Natural killer cell treated with Interleukin-12 subunit alpha and Interleukin-12 subunit beta and Interleukin-15 and Interleukin-18, amount 100 ng/mL, for 72 hours (primary cell): ENCODE measurements at regions not wholly inside any gene's neighbourhood (a gene's known extent, or its start where the extent isn't known, plus 50 kb on each side); places are given as distances from the start of the nearest gene placed in this dataset.

Source experiments
- ATAC-seq, 2 donors: fragments of 150-1000 bp; cut with Tn5 transposase in 1 of 2; sonication (Bioruptor Pico), chemical (Tn5 transposase) in 1 of 2; 2 replicates each; pipeline ENCODE4 v1.10.0; 2021
- DNase-seq: peaks from one replicate; pipeline ENCODE4 v3.0.0; 2022; ENCODE audit warnings: low spot score
- H3K27ac Mint-ChIP-seq, 2 donors: 1 replicate in 1 of 2; 2 replicates in 1 of 2; pipeline ENCODE4 v1.8.0; 2022; ENCODE audit warnings: mixed read lengths in 2 of 2, mild to moderate bottlenecking in 1 of 2, moderate library complexity in 1 of 2
- H3K27me3 Mint-ChIP-seq, 2 donors: 1 replicate in 1 of 2; 2 replicates in 1 of 2; pipeline ENCODE4 v1.8.0; 2022; ENCODE audit warnings: mixed read lengths in 2 of 2
- H3K36me3 Mint-ChIP-seq: one replicate; pipeline ENCODE4 v1.8.0; 2022; ENCODE audit warnings: mixed read lengths
- H3K4me1 Mint-ChIP-seq, 2 donors: 1 replicate in 1 of 2; 2 replicates in 1 of 2; pipeline ENCODE4 v1.8.0; 2022; ENCODE audit warnings: low read depth in 2 of 2, mixed read lengths in 2 of 2, mild to moderate bottlenecking in 1 of 2
- H3K4me3 Mint-ChIP-seq: one replicate; pipeline ENCODE4 v1.8.0; 2022; ENCODE audit warnings: mixed read lengths
- H3K9me3 Mint-ChIP-seq: 2 replicates; pipeline ENCODE4 v1.8.0; 2022; ENCODE audit warnings: mixed read lengths

DNA sequence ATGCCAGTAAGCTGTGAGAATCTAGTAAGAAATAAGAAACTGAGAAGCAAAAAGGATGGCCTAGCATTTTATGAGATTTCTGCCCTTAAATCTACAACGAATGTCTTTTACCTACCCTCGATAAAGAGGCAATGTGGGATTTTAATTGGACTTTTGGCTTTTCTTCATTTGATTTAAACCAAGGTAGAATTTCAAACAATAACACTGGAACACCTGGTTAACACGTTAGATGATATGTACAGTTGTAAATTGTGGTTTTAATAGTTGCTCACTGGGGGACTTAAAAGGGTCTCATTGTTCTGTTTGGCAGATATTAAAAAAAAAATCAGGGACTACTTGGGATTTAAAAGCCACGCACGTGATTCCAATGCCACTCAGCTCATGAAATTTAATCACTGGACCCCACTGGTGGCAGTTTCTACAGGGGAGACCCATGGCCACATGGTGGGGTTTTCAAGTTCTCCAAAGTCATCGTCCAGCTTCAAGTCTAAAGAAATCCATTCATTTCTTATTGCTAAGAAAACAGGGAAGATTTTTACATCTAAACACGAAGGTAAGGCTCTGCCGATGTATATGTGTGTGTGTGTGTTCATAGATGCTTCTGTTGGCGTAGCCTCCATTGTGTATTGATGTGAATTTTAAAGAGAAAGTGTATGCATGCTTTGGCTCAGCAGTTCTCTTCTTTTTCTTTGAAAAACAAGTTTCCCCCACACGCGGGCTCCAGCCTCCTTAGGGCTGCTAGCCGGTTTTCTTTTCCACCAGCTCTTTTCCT lies 588.6 kb upstream of the MKI67 start:
- H3K27ac Mint-ChIP-seq = no peak overlapping the region
- no peak overlapping the region for H3K4me3 Mint-ChIP-seq
- no peak for ATAC-seq

DNA sequence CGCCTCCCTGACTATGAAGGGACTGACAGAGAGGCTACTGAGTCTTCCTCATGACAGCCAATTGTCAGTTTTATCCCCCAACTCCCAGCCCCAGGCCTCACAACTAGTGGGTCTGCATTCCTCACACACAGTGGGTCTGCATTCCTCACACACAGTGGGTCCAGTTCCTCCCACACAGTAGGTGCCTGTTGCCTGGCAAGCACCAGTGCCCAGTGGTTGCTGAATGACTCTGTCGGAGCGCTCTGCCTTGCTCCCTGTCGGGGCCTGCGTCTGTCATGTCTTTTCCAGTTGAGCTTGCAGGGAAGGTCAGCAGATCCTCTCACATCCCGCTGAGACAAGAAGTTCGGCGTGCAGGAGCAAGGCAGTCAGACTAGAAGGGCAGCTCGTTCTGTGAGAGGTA lies 590.0 kb upstream of the MKI67 start:
- no peaks in the 10 kb centered on the region for H3K9me3 Mint-ChIP-seq
- no peak overlapping the region for H3K27ac Mint-ChIP-seq
- no peak overlapping the region for H3K4me3 Mint-ChIP-seq
- no peaks in the 10 kb centered on the region for H3K27me3 Mint-ChIP-seq
- DNase-seq (no peak), ATAC-seq (no peak)
- H3K4me1 Mint-ChIP-seq = no peaks in the 10 kb centered on the region
- no peaks in the 10 kb centered on the region for H3K36me3 Mint-ChIP-seq

More for the DNA sequence above, 588.6 kb upstream of the MKI67 start:
- no peaks in the 10 kb centered on the region for H3K36me3 Mint-ChIP-seq
- no peaks in the 10 kb centered on the region for H3K4me1 Mint-ChIP-seq
- DNase-seq = no peak
- H3K9me3 Mint-ChIP-seq = no peaks in the 10 kb centered on the region
- H3K27me3 Mint-ChIP-seq = peaks cover 0 to under 1% of the 10 kb centered on the region in 2 donors

DNA sequence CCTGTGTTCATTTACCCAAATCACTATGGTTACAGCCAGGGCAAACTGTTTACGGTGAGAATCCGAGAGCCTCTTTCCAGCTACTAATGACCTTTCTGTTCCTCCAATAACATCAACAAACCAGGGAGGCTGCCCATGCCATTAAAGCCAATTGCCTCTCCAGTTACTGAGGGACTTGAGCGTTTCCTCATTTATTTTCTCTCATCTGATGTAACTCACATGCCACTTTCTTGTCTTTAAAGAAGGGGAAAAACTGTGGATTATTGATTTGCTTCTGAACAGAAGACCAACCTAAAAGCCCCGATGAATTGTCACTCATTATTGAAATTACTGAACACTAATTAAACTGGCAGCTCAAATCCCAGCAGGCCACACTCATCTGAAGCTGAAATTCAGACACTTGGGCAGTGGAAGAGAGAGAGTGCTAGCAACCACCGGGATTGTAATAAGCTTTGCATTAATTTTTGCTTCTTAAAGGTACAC lies 595.8 kb upstream of the MKI67 start:
- DNase-seq (no peak), ATAC-seq (no peak)
- no peak overlapping the region for H3K27ac Mint-ChIP-seq
- no peaks in the 10 kb centered on the region for H3K36me3 Mint-ChIP-seq
- H3K4me3 Mint-ChIP-seq = no peak overlapping the region
- H3K27me3 Mint-ChIP-seq = peaks cover 0 to 5% of the 10 kb centered on the region in 2 donors
- peaks cover 8% of the 10 kb centered on the region in 2 donors for H3K4me1 Mint-ChIP-seq
- H3K9me3 Mint-ChIP-seq = no peaks in the 10 kb centered on the region

DNA sequence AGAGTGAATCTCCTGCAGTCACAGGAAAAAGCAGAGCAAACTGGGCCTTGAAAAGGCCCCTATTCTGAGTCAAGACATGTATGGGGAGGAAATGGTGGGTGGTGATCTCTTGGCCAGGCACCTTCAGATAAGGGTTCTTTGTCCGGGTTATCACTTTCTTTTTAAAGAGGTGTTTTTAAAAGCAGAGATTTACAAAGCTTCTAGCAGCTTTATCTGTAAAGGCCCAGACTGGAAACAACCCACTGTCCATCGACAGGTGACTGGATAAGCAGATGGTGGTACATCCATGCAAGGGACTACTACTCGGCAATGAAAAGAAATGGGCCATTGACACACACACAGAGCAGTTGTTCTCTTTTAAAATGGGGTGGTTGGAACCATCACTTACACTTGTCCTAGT lies 596.7 kb upstream of the MKI67 start:
- DNase-seq (no peak), ATAC-seq (no peak)
- Mint-ChIP-seq H3K36me3 (no peaks in the 10 kb centered on the region), H3K9me3 (no peaks in the 10 kb centered on the region), H3K27ac (no peak overlapping the region), H3K4me3 (no peak overlapping the region), H3K27me3 (peaks cover 0 to 5% of the 10 kb centered on the region in 2 donors), H3K4me1 (peaks cover 8% of the 10 kb centered on the region in 2 donors)

DNA sequence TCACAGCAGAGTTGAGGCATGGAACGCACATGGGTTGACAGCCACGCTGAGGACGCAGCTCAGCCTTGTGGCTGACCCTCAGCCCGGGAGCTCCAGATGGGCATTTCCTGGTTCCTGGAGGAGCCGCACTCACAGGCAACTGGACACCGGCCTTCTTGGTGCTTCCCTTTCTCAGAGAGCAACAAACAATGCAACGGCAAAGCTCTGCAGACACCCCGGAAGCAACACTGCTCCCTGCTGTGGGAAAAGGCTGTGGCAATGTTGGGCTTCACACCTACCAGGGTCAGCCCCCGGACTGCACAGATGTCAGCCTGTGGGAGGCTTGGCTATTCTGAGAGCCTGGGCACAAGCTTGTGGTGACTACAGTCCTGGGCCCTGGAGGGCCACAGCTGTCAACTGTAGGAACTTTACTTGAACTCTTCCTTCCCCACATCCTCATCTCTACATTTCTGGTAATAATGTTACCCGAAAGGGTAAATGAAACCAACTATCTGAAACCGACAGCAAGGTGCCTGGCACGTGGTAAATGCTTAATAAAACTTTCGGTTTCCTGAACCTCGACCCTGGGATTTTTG lies 597.5 kb upstream of the MKI67 start:
- Mint-ChIP-seq H3K4me3 (no peak overlapping the region), H3K4me1 (peaks cover 8% of the 10 kb centered on the region in 2 donors), H3K27me3 (peaks cover 0 to 5% of the 10 kb centered on the region in 2 donors), H3K9me3 (no peaks in the 10 kb centered on the region), H3K36me3 (no peaks in the 10 kb centered on the region), H3K27ac (no peak overlapping the region)
- DNase-seq (no peak), ATAC-seq (peak in 1 of 2 donors; percentile 48)

DNA sequence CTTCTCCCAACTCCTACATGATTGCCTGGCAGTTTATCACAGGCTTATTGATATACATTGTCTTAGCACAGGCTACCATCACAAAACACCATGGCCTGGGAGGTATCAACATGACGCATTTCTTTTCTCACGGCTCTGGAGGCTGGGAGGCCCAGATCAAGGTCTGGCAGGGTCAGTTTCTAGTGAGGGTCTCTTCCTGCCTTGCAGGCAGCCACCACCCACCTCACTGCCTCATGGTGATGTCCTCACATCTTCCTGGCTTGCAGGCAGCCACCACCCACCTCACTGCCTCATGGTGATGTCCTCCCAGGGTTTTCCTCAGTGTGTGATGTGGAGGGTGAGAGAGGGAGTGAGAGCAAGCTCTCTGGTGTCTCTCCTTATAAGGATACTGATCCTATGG lies 599.3 kb upstream of the MKI67 start:
- Mint-ChIP-seq H3K27ac (no peak overlapping the region), H3K27me3 (peaks cover 0 to 5% of the 10 kb centered on the region in 2 donors), H3K4me3 (no peak overlapping the region)

DNA sequence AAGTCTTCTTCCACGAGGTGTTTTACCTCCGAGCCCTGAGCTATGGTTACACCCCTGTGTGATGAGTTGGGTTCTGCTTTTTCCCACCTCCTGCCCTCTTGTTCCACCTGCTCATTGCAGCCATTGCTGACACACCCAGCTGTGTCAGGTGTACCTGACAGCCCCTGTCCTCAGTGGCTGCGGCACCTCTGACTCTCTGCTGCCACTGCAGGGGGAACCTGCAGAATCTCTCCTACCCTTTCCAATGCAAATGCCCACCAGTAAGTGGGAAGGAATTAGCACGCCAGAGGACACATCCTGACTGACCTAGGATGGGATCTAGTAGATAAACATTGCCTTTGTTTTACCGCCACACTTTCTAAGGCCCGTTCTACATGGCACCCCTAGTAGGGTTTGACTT lies 600.9 kb upstream of the MKI67 start:
- ATAC-seq (peak in 1 of 2 donors; percentile 11), DNase-seq (no peak)
- Mint-ChIP-seq H3K27me3 (peaks cover 0 to 5% of the 10 kb centered on the region in 2 donors), H3K4me3 (no peak overlapping the region), H3K27ac (no peak overlapping the region), H3K36me3 (no peaks in the 10 kb centered on the region), H3K9me3 (no peaks in the 10 kb centered on the region), H3K4me1 (peaks cover 8% of the 10 kb centered on the region in 2 donors)

More for the DNA sequence above, 599.3 kb upstream of the MKI67 start:
- Mint-ChIP-seq H3K36me3 (no peaks in the 10 kb centered on the region), H3K9me3 (no peaks in the 10 kb centered on the region), H3K4me1 (peaks cover 8% of the 10 kb centered on the region in 2 donors)
- no peak for ATAC-seq
- DNase-seq = no peak

DNA sequence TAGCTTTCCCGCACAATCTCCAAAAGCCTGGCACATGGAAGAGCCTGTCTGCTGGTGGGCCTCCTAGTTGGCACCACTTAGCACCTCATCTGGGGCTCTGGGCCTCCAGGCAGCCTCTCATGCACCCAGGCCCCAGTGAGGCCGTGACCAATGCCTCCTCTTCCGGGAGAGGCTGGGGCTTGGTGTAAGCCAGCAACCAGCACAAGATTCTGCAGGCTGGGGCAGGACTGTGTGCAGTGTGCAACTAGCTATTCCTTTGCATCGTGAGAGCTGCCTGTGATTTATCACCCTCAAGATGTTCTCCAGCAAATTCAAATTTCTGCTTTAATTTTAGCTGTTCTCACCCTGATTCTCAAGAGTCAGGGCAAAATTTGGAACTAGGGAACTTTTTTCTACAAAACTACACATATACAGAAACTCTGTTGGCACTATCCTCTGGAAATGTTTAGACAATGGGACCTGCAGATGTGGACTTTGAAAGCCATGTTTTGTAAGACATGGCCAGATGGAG lies 603.7 kb upstream of the MKI67 start:
- Mint-ChIP-seq H3K4me3 (no peak overlapping the region), H3K9me3 (no peaks in the 10 kb centered on the region), H3K36me3 (no peaks in the 10 kb centered on the region), H3K4me1 (no peaks in the 10 kb centered on the region), H3K27ac (no peak overlapping the region), H3K27me3 (peaks cover 0 to 5% of the 10 kb centered on the region in 2 donors)
- peak in 1 of 2 donors; percentile 7 for ATAC-seq
- DNase-seq = no peak

DNA sequence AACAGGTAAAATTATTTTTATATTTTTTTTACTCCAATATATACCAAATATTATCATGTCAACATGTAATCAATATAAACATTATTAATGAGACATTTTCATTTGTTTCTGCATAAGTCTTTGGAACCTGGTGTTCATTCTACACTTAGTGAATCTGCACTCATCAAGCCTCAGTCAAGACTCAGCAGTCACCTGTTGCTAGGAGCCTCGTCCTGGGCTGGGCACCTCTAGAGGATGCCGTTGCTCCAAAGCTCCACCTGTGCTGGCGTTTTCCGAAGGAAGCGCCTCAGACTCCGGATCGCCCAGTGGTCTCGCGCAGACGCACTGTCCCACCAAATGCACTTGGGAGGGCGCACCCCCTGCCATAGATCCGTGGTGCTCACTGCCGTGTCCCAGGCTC lies 604.7 kb upstream of the MKI67 start:
- H3K4me1 Mint-ChIP-seq = no peaks in the 10 kb centered on the region
- H3K27me3 Mint-ChIP-seq = peaks cover 0 to 5% of the 10 kb centered on the region in 2 donors
- H3K27ac Mint-ChIP-seq = no peak overlapping the region
- ATAC-seq = no peak
- no peak overlapping the region for H3K4me3 Mint-ChIP-seq
- DNase-seq = no peak
- no peaks in the 10 kb centered on the region for H3K9me3 Mint-ChIP-seq
- no peaks in the 10 kb centered on the region for H3K36me3 Mint-ChIP-seq

DNA sequence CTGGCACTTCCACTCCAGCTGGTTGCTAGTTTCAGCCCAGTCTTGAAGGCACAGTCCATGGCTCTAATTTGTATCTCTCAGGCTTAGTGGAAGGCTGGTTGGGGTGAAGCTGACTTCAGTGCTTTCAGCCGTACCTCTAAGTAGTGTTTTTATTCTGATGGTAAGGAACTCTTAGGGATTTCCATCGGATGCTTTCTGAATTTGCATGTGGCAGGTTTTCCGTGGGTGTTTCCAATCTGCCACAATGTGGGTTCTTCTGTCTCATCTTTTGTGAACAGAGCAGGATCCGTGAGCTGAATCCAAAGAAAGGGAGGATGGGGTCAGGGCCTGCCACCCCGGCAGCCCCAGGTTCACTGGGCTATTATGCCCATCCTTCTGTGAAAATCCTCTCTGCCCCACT lies 607.9 kb upstream of the MKI67 start:
- H3K27me3 Mint-ChIP-seq = no peaks in the 10 kb centered on the region
- H3K27ac Mint-ChIP-seq = no peak overlapping the region
- H3K4me1 Mint-ChIP-seq = no peaks in the 10 kb centered on the region
- DNase-seq (no peak), ATAC-seq (no peak)
- H3K9me3 Mint-ChIP-seq = no peaks in the 10 kb centered on the region
- no peaks in the 10 kb centered on the region for H3K36me3 Mint-ChIP-seq
- no peak overlapping the region for H3K4me3 Mint-ChIP-seq

DNA sequence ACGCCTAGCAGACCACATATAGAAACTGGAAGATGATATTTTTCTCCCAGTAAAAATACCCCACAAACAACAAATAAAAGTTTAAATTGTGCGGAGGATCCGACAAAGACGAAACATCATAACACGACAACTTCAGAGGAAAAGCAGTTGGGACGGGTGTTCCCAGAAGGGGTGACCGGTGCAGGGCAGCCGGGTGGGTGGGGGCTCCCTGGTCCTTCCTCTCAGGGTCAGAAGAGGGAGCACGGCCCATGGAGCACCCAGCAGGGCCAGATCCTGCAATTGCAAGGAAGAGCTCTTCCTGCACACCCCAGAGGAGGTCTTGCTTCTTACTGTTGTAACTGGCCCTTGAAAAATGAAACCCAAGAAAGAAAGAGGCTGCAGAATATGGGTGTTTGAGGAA lies 608.5 kb upstream of the MKI67 start:
- Mint-ChIP-seq H3K9me3 (no peaks in the 10 kb centered on the region), H3K36me3 (no peaks in the 10 kb centered on the region), H3K27me3 (no peaks in the 10 kb centered on the region), H3K4me1 (no peaks in the 10 kb centered on the region), H3K27ac (no peak overlapping the region), H3K4me3 (no peak overlapping the region)
- DNase-seq = no peak
- ATAC-seq = no peak

DNA sequence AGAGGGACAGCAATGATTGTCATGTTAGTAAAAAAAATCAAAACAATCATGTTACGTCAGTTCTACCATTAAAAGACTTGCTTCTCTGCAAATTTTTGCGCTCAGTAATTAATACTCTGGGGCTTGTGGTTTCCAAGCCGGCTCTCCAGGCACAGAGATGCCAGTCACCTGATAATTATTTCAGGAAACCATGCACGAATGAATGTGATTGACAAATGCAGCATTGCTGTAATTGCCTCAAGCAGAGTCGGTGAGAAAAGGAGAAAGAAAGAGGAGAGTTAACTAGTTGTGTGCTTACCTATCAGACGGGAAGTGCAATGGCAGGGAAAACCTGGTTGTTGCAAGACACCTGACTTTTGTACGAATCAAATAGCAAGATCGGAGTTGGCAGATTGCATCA lies 609.8 kb upstream of the MKI67 start:
- no peak overlapping the region for H3K27ac Mint-ChIP-seq
- no peaks in the 10 kb centered on the region for H3K36me3 Mint-ChIP-seq
- no peaks in the 10 kb centered on the region for H3K4me1 Mint-ChIP-seq
- ATAC-seq = no peak
- no peak overlapping the region for H3K4me3 Mint-ChIP-seq
- peaks cover 4% of the 10 kb centered on the region in 2 donors for H3K27me3 Mint-ChIP-seq
- H3K9me3 Mint-ChIP-seq = no peaks in the 10 kb centered on the region
- no peak for DNase-seq

DNA sequence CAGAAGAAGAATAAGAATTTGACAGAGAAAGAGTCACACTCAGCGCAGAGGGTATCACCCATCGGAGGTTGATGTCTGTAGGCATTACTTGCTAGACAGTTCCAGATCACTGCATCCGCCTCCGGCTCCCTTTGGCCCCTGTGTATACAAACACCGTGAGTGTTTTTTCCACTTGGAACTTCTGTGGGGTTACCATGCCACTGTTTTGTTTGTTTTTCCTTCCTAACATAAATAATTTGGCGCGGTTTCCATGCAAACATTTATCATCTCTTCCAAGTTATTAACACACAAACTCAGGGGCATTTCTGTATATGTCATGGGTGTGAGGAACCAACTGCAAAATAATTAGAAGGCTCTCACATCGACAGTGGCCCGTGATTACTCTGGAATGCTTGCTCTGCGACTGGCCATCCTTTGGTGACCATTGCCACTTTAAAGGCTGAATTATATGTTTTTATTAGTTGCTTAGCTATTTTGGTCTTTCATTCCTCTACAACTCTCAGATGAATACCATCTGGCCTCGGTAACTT lies 612.2 kb upstream of the MKI67 start:
- no peaks in the 10 kb centered on the region for H3K4me1 Mint-ChIP-seq
- no peak overlapping the region for H3K27ac Mint-ChIP-seq
- no peaks in the 10 kb centered on the region for H3K36me3 Mint-ChIP-seq
- DNase-seq = no peak
- no peak for ATAC-seq
- H3K27me3 Mint-ChIP-seq = peaks cover 15 to 18% of the 10 kb centered on the region in 2 donors
- H3K9me3 Mint-ChIP-seq = no peaks in the 10 kb centered on the region
- no peak overlapping the region for H3K4me3 Mint-ChIP-seq

DNA sequence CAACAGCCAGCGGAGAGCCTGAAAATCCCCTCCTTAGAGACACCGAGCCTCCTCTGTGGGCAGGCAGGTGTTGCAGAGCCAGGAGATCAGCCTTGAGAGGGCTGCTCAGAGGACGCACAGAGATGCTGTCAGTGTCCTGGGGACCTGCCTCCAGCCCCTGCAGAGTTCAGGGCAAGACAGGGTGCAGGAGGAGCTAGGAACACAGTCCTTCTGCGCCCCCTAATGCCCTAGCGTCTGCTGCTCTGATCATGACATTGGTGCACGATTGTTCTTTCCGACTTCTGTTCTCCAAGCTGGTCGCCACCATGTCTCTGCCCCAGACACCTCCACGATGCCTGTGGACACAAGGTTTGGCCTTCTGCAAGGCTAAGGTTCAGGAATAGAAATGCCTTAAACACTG lies 613.7 kb upstream of the MKI67 start:
- peak in 1 of 2 donors; percentile 15 for ATAC-seq
- H3K4me1 Mint-ChIP-seq = no peaks in the 10 kb centered on the region
- H3K36me3 Mint-ChIP-seq = no peaks in the 10 kb centered on the region
- H3K9me3 Mint-ChIP-seq = no peaks in the 10 kb centered on the region
- H3K27me3 Mint-ChIP-seq = peaks cover 18 to 21% of the 10 kb centered on the region in 2 donors
- H3K27ac Mint-ChIP-seq = no peak overlapping the region
- DNase-seq = no peak
- H3K4me3 Mint-ChIP-seq = no peak overlapping the region
